ENCODE measurements at regions not wholly inside any gene's neighbourhood (a gene's known extent, or its start where the extent isn't known, plus 50 kb on each side); places are given as distances from the start of the nearest gene placed in this dataset.

GRCh38 chr14:38129192-38129591, 78.5 kb upstream of the SSTR1 start:
- Histone ChIP-seq H3K36me3 (no peaks in the 10 kb centered on the region), H3K27ac (no peak overlapping the region), H3K4me3 (ENCODE audit: low read depth in 1 of 2, low read length in 1 of 2) (no peak overlapping the region), H3K4me1 (ENCODE audit: control insufficient read depth in 1 of 2, insufficient read depth in 1 of 2, low read depth in 1 of 2, low read length in 1 of 2) (no peaks in the 10 kb centered on the region), H3K27me3 (no peaks in the 10 kb centered on the region), H3K9me3 (no peaks in the 10 kb centered on the region)
- no peak for TF ChIP-seq CTCF (IDR thresholded peaks at IDR 0.05)

GRCh38 chr14:38129705-38130104, 78.0 kb upstream of the SSTR1 start:
- H3K36me3 ChIP-seq = no peaks in the 10 kb centered on the region
- H3K9me3 ChIP-seq = no peaks in the 10 kb centered on the region
- no peaks in the 10 kb centered on the region for H3K4me1 ChIP-seq (ENCODE audit: control insufficient read depth in 1 of 2, insufficient read depth in 1 of 2, low read depth in 1 of 2, low read length in 1 of 2)
- no peaks in the 10 kb centered on the region for H3K27me3 ChIP-seq
- no peak overlapping the region for H3K27ac ChIP-seq
- no peak overlapping the region for H3K4me3 ChIP-seq (ENCODE audit: low read depth in 1 of 2, low read length in 1 of 2)
- no peak for TF ChIP-seq CTCF (IDR thresholded peaks at IDR 0.05)

GRCh38 chr14:38134416-38135030, 73.2 kb upstream of the SSTR1 start:
- H3K27me3 ChIP-seq = no peaks in the 10 kb centered on the region
- H3K4me1 ChIP-seq (ENCODE audit: control insufficient read depth in 1 of 2, insufficient read depth in 1 of 2, low read depth in 1 of 2, low read length in 1 of 2) = no peaks in the 10 kb centered on the region
- no peak for TF ChIP-seq CTCF (IDR thresholded peaks at IDR 0.05)

GRCh38 chr14:38135106-38135867, 72.4 kb upstream of the SSTR1 start:
- no peaks in the 10 kb centered on the region for H3K9me3 ChIP-seq
- TF ChIP-seq CTCF (IDR thresholded peaks at IDR 0.05) = no peak
- no peaks in the 10 kb centered on the region for H3K27me3 ChIP-seq
- no peak overlapping the region for H3K27ac ChIP-seq
- H3K36me3 ChIP-seq = no peaks in the 10 kb centered on the region
- no peaks in the 10 kb centered on the region for H3K4me1 ChIP-seq (ENCODE audit: control insufficient read depth in 1 of 2, insufficient read depth in 1 of 2, low read depth in 1 of 2, low read length in 1 of 2)
- H3K4me3 ChIP-seq (ENCODE audit: low read depth in 1 of 2, low read length in 1 of 2) = no peak overlapping the region

More at GRCh38 chr14:38134416-38135030, 73.2 kb upstream of the SSTR1 start:
- no peaks in the 10 kb centered on the region for H3K9me3 ChIP-seq
- no peaks in the 10 kb centered on the region for H3K36me3 ChIP-seq
- no peak overlapping the region for H3K27ac ChIP-seq
- no peak overlapping the region for H3K4me3 ChIP-seq (ENCODE audit: low read depth in 1 of 2, low read length in 1 of 2)

- Histone ChIP-seq H3K4me3 (ENCODE audit: low read depth in 1 of 2, low read length in 1 of 2) (no peak overlapping the region), H3K4me1 (ENCODE audit: control insufficient read depth in 1 of 2, insufficient read depth in 1 of 2, low read depth in 1 of 2, low read length in 1 of 2) (no peaks in the 10 kb centered on the region), H3K9me3 (no peaks in the 10 kb centered on the region), H3K27ac (no peak overlapping the region), H3K27me3 (no peaks in the 10 kb centered on the region), H3K36me3 (no peaks in the 10 kb centered on the region)
- no peak for TF ChIP-seq CTCF (IDR thresholded peaks at IDR 0.05)
Observed at GRCh38 chr14:38137005-38137404, 70.7 kb upstream of the SSTR1 start.
